ENCODE measurements at regions not wholly inside any gene's neighbourhood (a gene's known extent, or its start where the extent isn't known, plus 50 kb on each side); places are given as distances from the start of the nearest gene placed in this dataset.

DNA sequence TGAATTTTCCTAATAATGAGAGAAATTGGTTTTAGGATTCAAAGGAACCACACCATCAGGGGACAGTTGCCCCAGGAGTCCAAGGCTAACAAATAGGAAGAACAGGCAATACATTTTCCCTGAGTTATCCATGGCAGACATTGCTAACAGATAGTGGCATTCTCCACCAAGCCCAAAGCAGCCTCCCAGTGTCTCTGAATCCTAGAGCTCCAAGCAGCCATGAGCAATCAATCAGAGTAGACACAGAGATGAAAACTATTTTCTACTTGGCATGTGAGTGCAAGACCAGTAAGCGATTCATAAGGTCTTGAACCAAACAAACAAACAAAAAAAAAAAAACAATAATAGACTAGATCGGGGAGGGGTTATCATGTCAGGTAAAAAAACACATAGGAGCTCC, 515.7 kb downstream of the MED13L start:
- TF ChIP-seq, protein P1, sequence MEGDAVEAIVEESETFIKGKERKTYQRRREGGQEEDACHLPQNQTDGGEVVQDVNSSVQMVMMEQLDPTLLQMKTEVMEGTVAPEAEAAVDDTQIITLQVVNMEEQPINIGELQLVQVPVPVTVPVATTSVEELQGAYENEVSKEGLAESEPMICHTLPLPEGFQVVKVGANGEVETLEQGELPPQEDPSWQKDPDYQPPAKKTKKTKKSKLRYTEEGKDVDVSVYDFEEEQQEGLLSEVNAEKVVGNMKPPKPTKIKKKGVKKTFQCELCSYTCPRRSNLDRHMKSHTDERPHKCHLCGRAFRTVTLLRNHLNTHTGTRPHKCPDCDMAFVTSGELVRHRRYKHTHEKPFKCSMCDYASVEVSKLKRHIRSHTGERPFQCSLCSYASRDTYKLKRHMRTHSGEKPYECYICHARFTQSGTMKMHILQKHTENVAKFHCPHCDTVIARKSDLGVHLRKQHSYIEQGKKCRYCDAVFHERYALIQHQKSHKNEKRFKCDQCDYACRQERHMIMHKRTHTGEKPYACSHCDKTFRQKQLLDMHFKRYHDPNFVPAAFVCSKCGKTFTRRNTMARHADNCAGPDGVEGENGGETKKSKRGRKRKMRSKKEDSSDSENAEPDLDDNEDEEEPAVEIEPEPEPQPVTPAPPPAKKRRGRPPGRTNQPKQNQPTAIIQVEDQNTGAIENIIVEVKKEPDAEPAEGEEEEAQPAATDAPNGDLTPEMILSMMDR (conservative IDR thresholded peaks at IDR 0.05 in 1 of 2, IDR thresholded peaks at IDR 0.05 in 1 of 2; ENCODE audit: low read depth in 1 of 2, low read length in 2 of 2) = no peak
- TF ChIP-seq EZH2 (IDR thresholded peaks at IDR 0.05; ENCODE audit: low read length, missing control alignments) = no peak
- Histone ChIP-seq H3K27me3 (ENCODE audit: control insufficient read depth, insufficient read depth, low read length) (no peaks in the 10 kb centered on the region), H3K9ac (ENCODE audit: insufficient read depth, low read length) (no peak overlapping the region), H3K9me3 (ENCODE audit: control insufficient read depth, insufficient read depth, low read depth, low read length) (no peaks in the 10 kb centered on the region), H3K4me3 (replicated peaks in 1 of 4; ENCODE audit: control extremely low read depth in 1 of 4, insufficient read depth in 1 of 4, low read depth in 3 of 4, low read length in 4 of 4) (no peak overlapping the region), H3K4me2 (ENCODE audit: extremely low read depth, insufficient read depth, low read length) (no peak overlapping the region), H3K4me1 (ENCODE audit: control insufficient read depth, extremely low read depth, insufficient read depth, low read length) (no peaks in the 10 kb centered on the region), H3K36me3 (ENCODE audit: control insufficient read depth, insufficient read depth, low read length) (no peaks in the 10 kb centered on the region), H4K20me1 (ENCODE audit: control insufficient read depth, extremely low read depth, insufficient read depth, low read length) (no peaks in the 10 kb centered on the region), H2AFZ (ENCODE audit: low read length) (no peak overlapping the region), H3K27ac (ENCODE audit: insufficient read depth, low read length) (no peak overlapping the region), H3K79me2 (ENCODE audit: control insufficient read depth, insufficient read depth, low read length) (no peaks in the 10 kb centered on the region)
- no peak for DNase-seq (ENCODE audit: low read depth in 2 of 2)

DNA sequence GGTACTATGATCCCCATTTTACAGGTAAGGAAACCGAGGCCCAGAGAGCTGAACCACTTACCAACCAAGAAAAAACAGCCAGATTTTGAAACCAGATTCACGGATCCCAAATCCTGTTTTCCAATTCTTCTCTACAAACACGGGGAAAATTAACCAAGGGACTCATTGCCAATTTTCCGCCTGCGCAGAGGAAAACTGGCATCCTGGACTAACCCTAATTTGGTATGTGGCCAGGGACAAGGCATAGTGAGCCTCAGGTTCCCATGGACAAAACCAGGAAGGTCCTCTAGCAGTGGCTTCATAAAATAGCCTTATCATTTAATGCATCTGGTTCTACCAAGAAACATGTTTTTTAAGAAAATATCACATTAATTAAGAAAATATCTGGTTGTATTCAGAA, 517.3 kb downstream of the MED13L start:
- no peaks in the 10 kb centered on the region for H3K36me3 ChIP-seq (ENCODE audit: control insufficient read depth, insufficient read depth, low read length)
- no peak overlapping the region for H2AFZ ChIP-seq (ENCODE audit: low read length)
- H3K27me3 ChIP-seq (ENCODE audit: control insufficient read depth, insufficient read depth, low read length) = no peaks in the 10 kb centered on the region
- H3K79me2 ChIP-seq (ENCODE audit: control insufficient read depth, insufficient read depth, low read length) = no peaks in the 10 kb centered on the region
- H3K4me2 ChIP-seq (ENCODE audit: extremely low read depth, insufficient read depth, low read length) = no peak overlapping the region
- no peak overlapping the region for H3K9ac ChIP-seq (ENCODE audit: insufficient read depth, low read length)
- TF ChIP-seq, protein P1 (conservative IDR thresholded peaks at IDR 0.05 in 1 of 2, IDR thresholded peaks at IDR 0.05 in 1 of 2; ENCODE audit: low read depth in 1 of 2, low read length in 2 of 2) = no peak
- TF ChIP-seq EZH2 (IDR thresholded peaks at IDR 0.05; ENCODE audit: low read length, missing control alignments) = no peak
- no peaks in the 10 kb centered on the region for H3K9me3 ChIP-seq (ENCODE audit: control insufficient read depth, insufficient read depth, low read depth, low read length)
- H3K27ac ChIP-seq (ENCODE audit: insufficient read depth, low read length) = no peak overlapping the region
- DNase-seq (ENCODE audit: low read depth in 2 of 2) = no peak
- no peaks in the 10 kb centered on the region for H3K4me1 ChIP-seq (ENCODE audit: control insufficient read depth, extremely low read depth, insufficient read depth, low read length)
- no peak overlapping the region for H3K4me3 ChIP-seq (replicated peaks in 1 of 4; ENCODE audit: control extremely low read depth in 1 of 4, insufficient read depth in 1 of 4, low read depth in 3 of 4, low read length in 4 of 4)
- H4K20me1 ChIP-seq (ENCODE audit: control insufficient read depth, extremely low read depth, insufficient read depth, low read length) = no peaks in the 10 kb centered on the region

GRCh38 chr12:115758877-115759620, 518.4 kb downstream of the MED13L start:
- peak overlapping the region; percentile 27 for H3K27ac ChIP-seq (ENCODE audit: insufficient read depth, low read length)
- H3K4me3 ChIP-seq (replicated peaks in 1 of 4; ENCODE audit: control extremely low read depth in 1 of 4, insufficient read depth in 1 of 4, low read depth in 3 of 4, low read length in 4 of 4) = peak overlapping the region; percentile 1 to 53 (median 2)
- no peaks in the 10 kb centered on the region for H4K20me1 ChIP-seq (ENCODE audit: control insufficient read depth, extremely low read depth, insufficient read depth, low read length)
- no peaks in the 10 kb centered on the region for H3K4me1 ChIP-seq (ENCODE audit: control insufficient read depth, extremely low read depth, insufficient read depth, low read length)
- H2AFZ ChIP-seq (ENCODE audit: low read length) = peak overlapping the region; percentile 33
- peak overlapping the region; percentile 87 for H3K4me2 ChIP-seq (ENCODE audit: extremely low read depth, insufficient read depth, low read length)
- H3K9ac ChIP-seq (ENCODE audit: insufficient read depth, low read length) = peak overlapping the region; percentile 27
- H3K9me3 ChIP-seq (ENCODE audit: control insufficient read depth, insufficient read depth, low read depth, low read length) = no peaks in the 10 kb centered on the region
- no peaks in the 10 kb centered on the region for H3K36me3 ChIP-seq (ENCODE audit: control insufficient read depth, insufficient read depth, low read length)
- H3K27me3 ChIP-seq (ENCODE audit: control insufficient read depth, insufficient read depth, low read length) = no peaks in the 10 kb centered on the region
- H3K79me2 ChIP-seq (ENCODE audit: control insufficient read depth, insufficient read depth, low read length) = no peaks in the 10 kb centered on the region
- peak in 1 of 2 donors; percentile 18 for DNase-seq (ENCODE audit: low read depth in 2 of 2)
- TF ChIP-seq EZH2 (IDR thresholded peaks at IDR 0.05; ENCODE audit: low read length, missing control alignments) = no peak
- TF ChIP-seq, protein P1 (conservative IDR thresholded peaks at IDR 0.05 in 1 of 2, IDR thresholded peaks at IDR 0.05 in 1 of 2; ENCODE audit: low read depth in 1 of 2, low read length in 2 of 2) = no peak

Data from fibroblast of lung (primary cell).